ENCODE measurements at regions not wholly inside any gene's neighbourhood (a gene's known extent, or its start where the extent isn't known, plus 50 kb on each side); places are given as distances from the start of the nearest gene placed in this dataset.

- Histone ChIP-seq H3K27me3 (no peaks in the 10 kb centered on the region), H3K36me3 (no peaks in the 10 kb centered on the region), H3K4me1 (ENCODE audit: low read depth) (peaks cover 10% of the 10 kb centered on the region), H3K27ac (no peak overlapping the region), H3K9me3 (ENCODE audit: low read depth) (no peaks in the 10 kb centered on the region), H3K4me3 (no peak overlapping the region)
- TF ChIP-seq, protein P1, sequence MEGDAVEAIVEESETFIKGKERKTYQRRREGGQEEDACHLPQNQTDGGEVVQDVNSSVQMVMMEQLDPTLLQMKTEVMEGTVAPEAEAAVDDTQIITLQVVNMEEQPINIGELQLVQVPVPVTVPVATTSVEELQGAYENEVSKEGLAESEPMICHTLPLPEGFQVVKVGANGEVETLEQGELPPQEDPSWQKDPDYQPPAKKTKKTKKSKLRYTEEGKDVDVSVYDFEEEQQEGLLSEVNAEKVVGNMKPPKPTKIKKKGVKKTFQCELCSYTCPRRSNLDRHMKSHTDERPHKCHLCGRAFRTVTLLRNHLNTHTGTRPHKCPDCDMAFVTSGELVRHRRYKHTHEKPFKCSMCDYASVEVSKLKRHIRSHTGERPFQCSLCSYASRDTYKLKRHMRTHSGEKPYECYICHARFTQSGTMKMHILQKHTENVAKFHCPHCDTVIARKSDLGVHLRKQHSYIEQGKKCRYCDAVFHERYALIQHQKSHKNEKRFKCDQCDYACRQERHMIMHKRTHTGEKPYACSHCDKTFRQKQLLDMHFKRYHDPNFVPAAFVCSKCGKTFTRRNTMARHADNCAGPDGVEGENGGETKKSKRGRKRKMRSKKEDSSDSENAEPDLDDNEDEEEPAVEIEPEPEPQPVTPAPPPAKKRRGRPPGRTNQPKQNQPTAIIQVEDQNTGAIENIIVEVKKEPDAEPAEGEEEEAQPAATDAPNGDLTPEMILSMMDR (IDR thresholded peaks at IDR 0.05; ENCODE audit: low read depth, low read length) = no peak
- no peak for DNase-seq (ENCODE audit: low read depth in 1 of 2, low spot score in 1 of 2)
These were observed 210.0 kb upstream of the ZNF217 start for GRCh38 chr20:53803492-53804155.

DNA sequence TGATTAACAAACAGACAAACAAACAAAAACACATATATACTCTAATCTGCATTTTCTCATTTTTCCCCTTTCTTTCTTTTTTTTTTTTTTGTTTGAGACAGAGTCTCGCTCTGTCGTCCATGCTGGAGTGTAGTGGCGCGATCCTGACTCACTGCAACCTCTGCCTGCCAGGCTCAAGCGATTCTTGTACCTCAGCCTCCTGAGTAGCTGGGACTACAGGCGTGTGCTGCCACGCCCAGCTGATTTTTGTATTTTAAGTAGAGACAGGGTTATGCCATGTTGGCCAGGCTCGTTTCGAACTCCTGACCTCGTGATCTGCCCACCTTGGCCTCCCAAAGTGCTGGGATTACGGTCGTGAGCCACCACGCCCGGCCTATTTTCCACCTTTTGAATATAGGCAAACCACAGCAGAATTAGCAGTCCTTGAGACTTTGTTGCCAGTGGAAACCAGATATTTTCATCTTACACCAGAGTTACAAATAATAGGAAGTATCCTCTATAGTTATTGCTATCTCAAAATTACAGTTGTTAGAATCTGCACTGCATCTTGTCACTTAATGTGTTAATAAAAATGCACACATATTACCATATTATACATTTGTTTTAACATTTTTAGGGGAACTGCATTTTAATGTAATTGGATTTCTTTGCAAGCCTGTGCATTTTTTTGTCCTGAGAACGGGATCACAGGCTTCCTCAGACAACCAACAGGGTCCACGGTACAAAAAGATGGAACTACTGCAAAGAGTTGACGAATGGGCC is 208.2 kb upstream of the ZNF217 start:
- Histone ChIP-seq H3K9me3 (ENCODE audit: low read depth) (no peaks in the 10 kb centered on the region), H3K4me3 (no peak overlapping the region), H3K27me3 (no peaks in the 10 kb centered on the region), H3K4me1 (ENCODE audit: low read depth) (peaks cover 10% of the 10 kb centered on the region), H3K27ac (no peak overlapping the region), H3K36me3 (no peaks in the 10 kb centered on the region)
- TF ChIP-seq, protein P1 (IDR thresholded peaks at IDR 0.05; ENCODE audit: low read depth, low read length) = no peak
- DNase-seq (ENCODE audit: low read depth in 1 of 2, low spot score in 1 of 2) = no peak

GRCh38 chr20:53800883-53801604 is 207.4 kb upstream of the ZNF217 start:
- Histone ChIP-seq H3K4me1 (ENCODE audit: low read depth) (peaks cover 10% of the 10 kb centered on the region), H3K27ac (no peak overlapping the region), H3K27me3 (no peaks in the 10 kb centered on the region), H3K4me3 (no peak overlapping the region), H3K36me3 (no peaks in the 10 kb centered on the region), H3K9me3 (ENCODE audit: low read depth) (no peaks in the 10 kb centered on the region)
- TF ChIP-seq, protein P1 (IDR thresholded peaks at IDR 0.05; ENCODE audit: low read depth, low read length) = no peak
- peak; percentile 45 to 69 for DNase-seq (ENCODE audit: low read depth in 1 of 2, low spot score in 1 of 2)

DNA sequence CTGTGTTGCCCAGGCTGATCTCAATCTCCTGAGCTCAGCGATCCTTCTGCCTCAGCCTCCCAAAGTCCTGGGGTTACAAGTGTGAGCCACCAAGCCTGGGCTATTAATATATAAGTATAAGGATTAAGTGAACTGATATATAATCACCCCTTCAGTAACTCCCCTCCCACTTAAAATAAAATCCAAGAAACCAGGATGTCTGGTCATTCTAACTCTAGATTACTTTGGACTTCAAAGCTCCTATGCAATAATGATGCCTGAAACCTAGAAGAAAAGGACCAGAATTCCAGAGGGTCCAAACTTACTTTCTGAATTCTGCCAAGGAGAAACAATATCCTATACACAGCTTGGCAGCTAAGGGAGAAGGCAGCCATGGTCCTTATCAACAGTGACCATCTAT is 206.8 kb upstream of the ZNF217 start:
- Histone ChIP-seq H3K4me1 (ENCODE audit: low read depth) (peaks cover 10% of the 10 kb centered on the region), H3K9me3 (ENCODE audit: low read depth) (no peaks in the 10 kb centered on the region), H3K27me3 (no peaks in the 10 kb centered on the region), H3K27ac (no peak overlapping the region), H3K4me3 (no peak overlapping the region), H3K36me3 (no peaks in the 10 kb centered on the region)
- DNase-seq (ENCODE audit: low read depth in 1 of 2, low spot score in 1 of 2) = no peak
- TF ChIP-seq, protein P1 (IDR thresholded peaks at IDR 0.05; ENCODE audit: low read depth, low read length) = no peak

- Histone ChIP-seq H3K4me3 (no peak overlapping the region), H3K36me3 (no peaks in the 10 kb centered on the region), H3K27ac (no peak overlapping the region), H3K27me3 (no peaks in the 10 kb centered on the region), H3K4me1 (ENCODE audit: low read depth) (peaks cover 10% of the 10 kb centered on the region), H3K9me3 (ENCODE audit: low read depth) (no peaks in the 10 kb centered on the region)
- TF ChIP-seq, protein P1 (IDR thresholded peaks at IDR 0.05; ENCODE audit: low read depth, low read length) = no peak
- DNase-seq (ENCODE audit: low read depth in 1 of 2, low spot score in 1 of 2) = no peak
These were observed 203.4 kb upstream of the ZNF217 start for GRCh38 chr20:53797085-53797484.
